ENCODE measurements at regions not wholly inside any gene's neighbourhood (a gene's known extent, or its start where the extent isn't known, plus 50 kb on each side); places are given as distances from the start of the nearest gene placed in this dataset.
"Not testable (repeated sequence)": the region's sequence is repeated elsewhere in the genome, so short reads cannot be mapped to it uniquely, and the experiment has no call there.

DNA sequence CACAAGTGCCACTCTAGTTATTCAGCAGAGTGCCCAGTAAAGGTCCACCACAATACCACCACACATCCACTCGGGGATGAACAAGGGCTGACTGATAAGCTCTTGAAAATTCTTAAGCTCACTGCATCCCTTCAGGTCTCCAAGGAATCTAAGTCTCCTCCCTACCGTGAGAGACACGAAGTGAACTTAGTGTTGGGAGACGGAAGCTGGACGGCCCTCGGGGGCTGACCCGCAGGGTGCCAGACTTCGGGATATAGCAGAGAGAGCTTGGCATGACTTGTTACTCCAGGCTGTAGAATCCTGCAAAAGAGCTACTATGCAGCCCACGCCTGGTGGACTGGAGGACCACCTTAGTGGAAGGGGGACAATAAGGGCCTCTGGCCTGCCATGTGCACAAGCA is 75.1 kb downstream of the LYZL1 start:
- H3K9me3 ChIP-seq; intact Hi-C loops (cut with DNase I; ENCODE audit: low total_unique reads); DNase-seq; H3K27ac ChIP-seq; H3K4me1 ChIP-seq; H3K27me3 ChIP-seq; H3K4me3 ChIP-seq; H3K36me3 ChIP-seq (ENCODE audit: low read depth, missing control alignments): not testable (repeated sequence)
- 90 to 92% methylated on average over 9 of the region's 9 CpGs for WGBS, 2 donors

DNA sequence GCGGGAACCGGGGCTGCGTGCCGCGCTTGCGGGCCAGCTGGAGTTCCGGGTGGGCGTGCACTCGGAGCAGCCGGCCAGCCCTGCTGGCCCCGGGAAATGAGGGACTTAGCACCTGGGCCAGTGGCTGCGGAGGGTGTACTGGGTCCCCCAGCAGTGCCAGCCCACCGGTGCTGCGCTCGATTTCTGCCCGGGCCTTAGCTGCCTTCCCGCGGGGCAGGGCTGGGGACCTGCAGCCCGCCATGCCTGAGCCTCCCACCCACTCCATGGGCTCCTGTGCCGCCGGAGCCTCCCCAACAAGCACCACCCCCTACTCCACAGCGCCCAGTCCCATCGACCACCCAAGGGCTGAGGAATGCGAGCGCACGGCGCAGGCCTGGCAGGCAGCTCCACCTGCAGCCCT is 77.3 kb downstream of the LYZL1 start:
- not testable (repeated sequence) for H3K4me1 ChIP-seq
- 47 to 88% methylated on average over 15 to 22 of the region's 27 CpGs for WGBS, 2 donors

DNA sequence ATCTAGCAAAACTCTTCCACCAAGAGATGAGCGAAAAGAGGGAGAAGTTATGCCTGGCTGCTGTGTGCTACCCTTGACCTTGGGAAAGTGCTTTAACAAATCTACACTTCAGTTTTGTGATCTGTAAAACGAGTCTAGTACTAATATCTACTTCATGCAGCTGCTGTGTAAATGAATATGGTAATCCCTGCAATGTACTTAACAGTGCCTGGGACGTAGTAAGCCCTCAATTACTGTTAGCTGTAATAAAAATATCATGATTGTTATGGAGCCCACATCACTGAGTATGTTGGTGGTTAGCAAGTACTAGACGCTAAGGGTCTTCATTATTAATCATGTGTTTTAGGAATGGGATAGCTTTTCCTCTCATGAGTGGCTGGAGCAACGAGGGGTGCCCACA is 80.5 kb downstream of the LYZL1 start:
- DNase-seq: no peak
- H3K4me1 ChIP-seq: no peaks in the 10 kb centered on the region
- TF ChIP-seq, protein P1, sequence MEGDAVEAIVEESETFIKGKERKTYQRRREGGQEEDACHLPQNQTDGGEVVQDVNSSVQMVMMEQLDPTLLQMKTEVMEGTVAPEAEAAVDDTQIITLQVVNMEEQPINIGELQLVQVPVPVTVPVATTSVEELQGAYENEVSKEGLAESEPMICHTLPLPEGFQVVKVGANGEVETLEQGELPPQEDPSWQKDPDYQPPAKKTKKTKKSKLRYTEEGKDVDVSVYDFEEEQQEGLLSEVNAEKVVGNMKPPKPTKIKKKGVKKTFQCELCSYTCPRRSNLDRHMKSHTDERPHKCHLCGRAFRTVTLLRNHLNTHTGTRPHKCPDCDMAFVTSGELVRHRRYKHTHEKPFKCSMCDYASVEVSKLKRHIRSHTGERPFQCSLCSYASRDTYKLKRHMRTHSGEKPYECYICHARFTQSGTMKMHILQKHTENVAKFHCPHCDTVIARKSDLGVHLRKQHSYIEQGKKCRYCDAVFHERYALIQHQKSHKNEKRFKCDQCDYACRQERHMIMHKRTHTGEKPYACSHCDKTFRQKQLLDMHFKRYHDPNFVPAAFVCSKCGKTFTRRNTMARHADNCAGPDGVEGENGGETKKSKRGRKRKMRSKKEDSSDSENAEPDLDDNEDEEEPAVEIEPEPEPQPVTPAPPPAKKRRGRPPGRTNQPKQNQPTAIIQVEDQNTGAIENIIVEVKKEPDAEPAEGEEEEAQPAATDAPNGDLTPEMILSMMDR (IDR thresholded peaks at IDR 0.05): no peak
- TF ChIP-seq POLR2A (IDR thresholded peaks at IDR 0.05): no peak
- 64 to 69% methylated on average over 5 of the region's 5 CpGs for WGBS, 2 donors
- no peak overlapping the region for H3K4me3 ChIP-seq
- H3K9me3 ChIP-seq: no peaks in the 10 kb centered on the region
- H3K36me3 ChIP-seq (ENCODE audit: low read depth, missing control alignments): no peaks in the 10 kb centered on the region
- H3K27me3 ChIP-seq: no peaks in the 10 kb centered on the region
- intact Hi-C loops (cut with DNase I; ENCODE audit: low total_unique reads): no loop called here
- H3K27ac ChIP-seq: no peak overlapping the region

More for the DNA sequence above, 77.3 kb downstream of the LYZL1 start:
- intact Hi-C loops (cut with DNase I; ENCODE audit: low total_unique reads); DNase-seq; H3K9me3 ChIP-seq; H3K36me3 ChIP-seq (ENCODE audit: low read depth, missing control alignments); H3K27me3 ChIP-seq; H3K27ac ChIP-seq: not testable (repeated sequence)
- peak overlapping the region in 1 of 2 donors; percentile 34 for H3K4me3 ChIP-seq

DNA sequence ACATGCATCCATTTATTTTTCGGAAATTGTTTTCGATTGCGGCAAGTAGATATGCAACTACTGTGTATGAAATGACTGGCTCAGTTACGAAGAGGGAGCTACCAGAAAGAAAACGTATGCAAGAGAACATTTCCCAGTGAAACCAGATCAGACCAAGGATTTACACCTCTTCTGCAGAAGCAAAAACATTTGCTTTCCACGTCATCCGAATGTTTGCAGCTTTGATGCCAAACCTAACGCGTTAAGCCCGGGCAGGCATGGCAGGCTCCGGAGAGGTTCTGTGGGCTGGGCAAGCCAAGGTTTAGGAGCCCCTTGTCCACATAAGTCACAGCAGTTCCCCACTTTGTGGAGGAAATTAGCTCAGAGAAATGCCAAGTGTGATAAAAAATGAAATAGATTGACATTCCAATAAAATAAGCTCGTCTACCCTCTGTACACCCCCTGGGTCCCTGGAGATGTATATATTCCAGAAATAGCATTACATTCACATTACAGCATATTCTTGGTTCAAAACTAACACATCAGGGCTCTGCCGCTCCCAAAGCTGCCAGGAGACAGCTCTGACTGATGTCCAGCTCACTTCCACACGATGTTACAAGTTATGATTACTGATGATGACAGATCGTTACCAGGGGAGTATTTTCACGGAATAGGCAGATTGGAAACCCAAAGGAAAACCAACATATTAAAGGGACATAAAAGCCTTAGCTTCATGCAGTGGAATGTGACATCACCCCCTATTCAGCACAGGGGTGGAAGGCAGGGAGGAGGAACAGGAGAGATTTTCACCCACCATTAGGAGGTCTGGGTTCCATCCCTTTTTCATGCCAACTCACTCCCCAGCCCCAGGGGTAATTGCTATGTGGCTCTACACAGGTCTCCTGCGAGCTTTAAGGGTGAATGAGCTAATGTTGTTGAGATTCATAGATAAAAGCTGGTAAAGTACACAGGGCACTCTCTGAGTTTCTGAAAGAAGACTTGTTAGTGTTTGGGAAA is 81.5 kb downstream of the LYZL1 start:
- Histone ChIP-seq H3K9me3 (no peaks in the 10 kb centered on the region), H3K36me3 (ENCODE audit: low read depth, missing control alignments) (no peaks in the 10 kb centered on the region), H3K27me3 (no peaks in the 10 kb centered on the region), H3K4me3 (no peak overlapping the region), H3K27ac (no peak overlapping the region), H3K4me1 (no peaks in the 10 kb centered on the region)
- intact Hi-C loops (cut with DNase I; ENCODE audit: low total_unique reads): no loop called here
- WGBS, 2 donors: 73 to 74% methylated on average over 17 of the region's 17 CpGs
- no peak for DNase-seq
- no peak for TF ChIP-seq POLR2A (IDR thresholded peaks at IDR 0.05)
- TF ChIP-seq, protein P1 (IDR thresholded peaks at IDR 0.05): no peak

DNA sequence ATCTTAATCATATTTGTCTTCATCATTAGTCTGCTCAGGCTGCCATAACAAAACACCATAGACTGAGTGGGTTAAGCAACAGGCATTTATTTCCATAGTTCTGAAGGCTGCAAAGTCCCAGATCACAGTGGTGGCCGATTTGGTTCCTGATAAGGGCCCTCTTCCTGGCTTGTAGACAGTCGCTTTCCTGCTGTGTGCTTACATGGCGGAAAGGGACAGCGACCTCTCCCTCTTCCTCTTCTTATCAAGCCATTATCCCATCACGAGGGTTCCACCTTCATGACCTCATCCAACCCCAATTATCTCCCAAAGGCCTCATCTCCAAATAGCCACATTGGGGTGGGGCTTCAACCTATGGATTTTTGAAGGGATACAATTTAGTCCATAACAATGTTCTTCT is 84.0 kb downstream of the LYZL1 start:
- intact Hi-C loops (cut with DNase I; ENCODE audit: low total_unique reads): no loop called here
- 81 to 91% methylated on average over 5 of the region's 5 CpGs for WGBS, 2 donors
- Histone ChIP-seq H3K36me3 (ENCODE audit: low read depth, missing control alignments) (no peaks in the 10 kb centered on the region), H3K27ac (no peak overlapping the region), H3K27me3 (no peaks in the 10 kb centered on the region), H3K4me3 (no peak overlapping the region), H3K9me3 (no peaks in the 10 kb centered on the region), H3K4me1 (no peaks in the 10 kb centered on the region)
- no peak for TF ChIP-seq POLR2A (IDR thresholded peaks at IDR 0.05)
- TF ChIP-seq, protein P1 (IDR thresholded peaks at IDR 0.05): no peak
- DNase-seq: no peak

DNA sequence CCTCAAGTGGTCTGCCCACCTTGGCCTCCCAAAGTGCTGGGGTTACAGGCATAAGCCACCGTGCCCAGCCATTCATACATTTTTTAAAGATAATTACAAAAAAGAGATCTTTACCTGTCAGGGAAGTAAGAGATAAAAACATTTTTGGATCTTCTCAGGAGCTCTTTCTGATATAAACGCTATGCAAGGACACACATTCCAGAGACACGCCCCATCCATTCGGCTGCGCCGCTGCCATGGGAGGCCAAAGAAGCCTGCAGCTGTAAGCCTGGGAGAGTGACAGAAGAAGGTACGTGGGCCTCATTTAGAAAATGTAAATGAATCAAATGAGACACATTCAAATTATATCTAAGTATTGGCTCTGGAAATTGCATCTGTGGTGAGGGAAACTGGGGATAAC is 85.3 kb downstream of the LYZL1 start:
- intact Hi-C loops (cut with DNase I; ENCODE audit: low total_unique reads): no loop called here

More for the DNA sequence above, 85.3 kb downstream of the LYZL1 start:
- Histone ChIP-seq H3K4me3 (no peak overlapping the region), H3K27ac (no peak overlapping the region), H3K4me1 (no peaks in the 10 kb centered on the region), H3K27me3 (no peaks in the 10 kb centered on the region), H3K36me3 (ENCODE audit: low read depth, missing control alignments) (no peaks in the 10 kb centered on the region), H3K9me3 (no peaks in the 10 kb centered on the region)
- TF ChIP-seq, protein P1 (IDR thresholded peaks at IDR 0.05): no peak
- TF ChIP-seq POLR2A (IDR thresholded peaks at IDR 0.05): no peak
- DNase-seq: no peak
- WGBS, 2 donors: 84 to 89% methylated on average over 7 of the region's 7 CpGs
